HG03039 (cell line): ENCODE measurements at regions not wholly inside any gene's neighbourhood (a gene's known extent, or its start where the extent isn't known, plus 50 kb on each side); places are given as distances from the start of the nearest gene placed in this dataset.
"Not testable (repeated sequence)": the region's sequence is repeated elsewhere in the genome, so short reads cannot be mapped to it uniquely, and the experiment has no call there.

Experiments used
- ATAC-seq: cut with Tn5 transposase; IDR thresholded peaks from one replicate; pipeline ENCODE4 v1.9.1; 2021; ENCODE audit warnings: mild to moderate bottlenecking, moderate library complexity; ENCODE audit not compliant: unreplicated experiment

- ATAC-seq = peak; percentile 59
Observed at GRCh38 chr9:1837453-1838084, 177.6 kb upstream of the SMARCA2 start.

DNA sequence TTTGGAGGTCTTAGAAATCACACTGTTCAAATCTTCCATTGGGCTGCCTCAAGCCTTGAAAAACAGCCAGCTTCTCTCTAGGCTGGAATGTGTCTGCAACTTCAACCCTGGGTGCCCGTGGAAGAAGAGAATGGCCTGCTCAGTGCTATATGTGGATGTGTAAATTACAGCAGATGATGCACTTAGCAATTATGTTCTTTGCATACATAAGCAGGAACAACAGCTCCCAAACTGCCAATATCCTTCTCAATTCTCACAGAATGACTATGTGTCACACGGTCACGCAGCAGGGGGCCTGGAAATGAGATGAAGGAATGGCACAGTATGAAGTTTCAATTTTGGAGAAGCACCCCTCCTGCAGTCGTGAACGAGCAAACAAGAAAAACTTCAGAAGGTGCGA lies 175.2 kb upstream of the SMARCA2 start:
- no peak for ATAC-seq

DNA sequence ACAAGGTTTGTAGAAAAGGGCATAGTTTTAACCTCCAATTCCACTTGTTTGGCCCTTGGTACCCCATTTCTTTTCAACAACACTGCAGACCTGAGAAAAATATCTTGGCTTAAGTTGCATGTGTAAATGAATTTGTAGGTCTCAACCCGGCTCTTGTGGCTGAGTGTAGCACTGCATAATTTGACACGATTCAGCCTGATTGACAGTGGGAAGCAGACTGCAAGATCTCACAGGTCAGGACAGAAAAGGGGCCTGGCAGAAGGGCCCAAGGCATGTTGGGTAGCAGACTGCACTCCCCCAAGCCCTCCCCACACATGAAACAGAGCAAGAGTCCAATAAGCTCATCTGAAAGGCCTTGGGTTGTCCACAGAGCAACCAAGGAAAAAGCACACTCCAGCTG lies 169.7 kb upstream of the SMARCA2 start:
- no peak for ATAC-seq

- no peak for ATAC-seq
Observed at GRCh38 chr9:1855726-1856125, 159.4 kb upstream of the SMARCA2 start.

GRCh38 chr9:1857808-1858207 lies 157.3 kb upstream of the SMARCA2 start:
- no peak for ATAC-seq

DNA sequence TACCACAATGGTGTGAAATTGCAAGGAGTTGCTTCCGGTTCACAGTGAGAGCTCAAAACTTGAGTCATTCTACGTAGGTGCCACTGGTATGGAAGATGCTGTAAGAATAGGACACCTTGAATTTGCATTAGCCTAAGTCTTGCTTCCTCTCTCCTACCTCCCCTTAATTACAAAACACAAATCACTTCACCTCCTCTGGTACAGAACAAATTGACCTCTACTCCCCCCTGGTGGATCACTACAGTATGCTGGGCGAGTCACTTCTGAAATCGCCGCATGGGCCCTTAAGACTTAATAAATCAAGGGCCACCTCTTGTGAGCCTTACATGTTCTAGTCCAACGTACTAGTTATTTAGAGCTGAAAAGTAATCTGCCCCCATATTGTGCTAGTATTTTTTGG lies 145.3 kb upstream of the SMARCA2 start:
- peak; percentile 77 for ATAC-seq

- ATAC-seq = no peak
Observed at GRCh38 chr9:1870915-1871314, 144.2 kb upstream of the SMARCA2 start.

GRCh38 chr9:1871626-1872419 lies 143.3 kb upstream of the SMARCA2 start:
- ATAC-seq = no peak

DNA sequence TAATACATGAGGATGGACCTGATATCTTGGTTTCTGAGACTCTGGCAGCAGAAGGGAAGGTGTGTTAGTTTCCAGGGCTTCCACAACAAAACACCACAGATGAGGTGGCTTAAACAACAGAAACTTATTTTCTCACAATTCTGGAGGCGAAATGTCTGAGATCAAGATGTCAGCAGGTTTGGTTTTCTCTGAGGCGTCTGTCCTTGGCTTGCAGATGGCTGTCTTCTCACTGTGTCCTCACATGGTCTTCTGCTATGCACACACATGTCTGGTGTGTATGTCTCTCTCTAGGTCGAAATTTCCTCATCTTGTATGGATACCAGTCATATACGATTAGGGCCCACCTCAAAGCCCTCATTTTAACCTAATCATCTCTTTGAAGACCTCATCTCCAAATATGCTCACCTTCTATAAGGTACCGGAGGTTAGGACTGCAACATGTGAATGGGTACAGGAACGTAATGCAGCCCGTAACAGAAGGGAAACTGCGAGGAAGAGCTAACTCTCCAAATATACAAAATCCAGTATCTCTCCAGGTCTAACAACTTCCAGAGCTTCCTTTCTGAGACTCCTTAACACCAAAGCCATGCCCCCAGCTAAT lies 139.8 kb upstream of the SMARCA2 start:
- ATAC-seq = no peak

DNA sequence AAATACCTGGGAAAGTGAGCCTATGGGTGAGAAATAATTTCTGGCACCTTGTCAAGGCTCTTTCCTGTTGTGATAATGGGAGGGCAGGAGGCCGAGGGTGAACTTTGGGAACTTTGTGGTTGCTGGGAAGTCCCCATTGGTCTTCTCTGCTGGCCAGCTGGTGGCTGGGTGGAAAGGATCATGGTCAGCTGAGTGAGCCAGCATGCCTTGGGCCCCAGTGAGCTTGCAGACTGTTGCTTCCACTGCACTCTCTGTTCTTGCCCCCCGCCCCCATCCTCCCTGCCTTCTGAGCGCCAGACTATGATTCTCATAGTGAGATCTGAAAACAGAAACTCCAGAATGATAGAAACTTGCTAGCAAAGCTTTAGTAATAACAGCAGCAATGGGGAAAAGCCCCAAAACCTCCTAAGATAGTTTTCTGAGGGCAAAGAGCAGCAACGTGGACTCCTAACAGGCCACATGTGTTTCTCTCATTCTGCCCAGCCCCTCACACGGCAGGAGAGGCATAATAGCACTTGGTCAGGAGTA lies 139.2 kb upstream of the SMARCA2 start:
- ATAC-seq = peak; percentile 58

DNA sequence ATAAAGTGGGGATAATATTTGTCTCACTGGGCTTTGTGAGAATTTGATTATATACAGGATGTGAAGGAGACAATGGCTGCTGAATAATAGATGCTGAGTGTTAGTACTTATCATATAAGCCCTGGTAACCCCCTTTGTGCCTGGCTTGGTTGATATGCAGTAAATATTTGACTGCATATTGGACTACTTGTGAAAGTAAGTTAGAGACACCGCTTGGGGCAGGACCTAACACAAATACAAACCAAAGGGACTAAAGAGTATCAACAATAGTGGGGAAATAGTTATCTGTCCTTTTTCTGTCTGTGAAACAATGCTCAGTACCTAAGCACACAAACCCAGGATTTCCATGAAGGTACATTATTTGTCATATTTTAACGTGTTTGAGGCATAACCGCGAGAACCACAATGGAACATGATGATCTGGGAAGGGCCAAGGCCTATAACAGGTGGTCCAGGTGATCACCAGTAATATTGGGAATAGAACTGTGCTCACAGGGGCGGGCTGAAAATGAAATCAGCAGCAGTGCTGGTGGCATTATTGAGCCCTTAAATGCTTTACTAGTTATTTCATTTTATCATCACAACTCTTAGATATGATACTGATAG lies 138.2 kb upstream of the SMARCA2 start:
- no peak for ATAC-seq

- no peak for ATAC-seq
Observed at GRCh38 chr9:1877951-1878350, 137.2 kb upstream of the SMARCA2 start.

DNA sequence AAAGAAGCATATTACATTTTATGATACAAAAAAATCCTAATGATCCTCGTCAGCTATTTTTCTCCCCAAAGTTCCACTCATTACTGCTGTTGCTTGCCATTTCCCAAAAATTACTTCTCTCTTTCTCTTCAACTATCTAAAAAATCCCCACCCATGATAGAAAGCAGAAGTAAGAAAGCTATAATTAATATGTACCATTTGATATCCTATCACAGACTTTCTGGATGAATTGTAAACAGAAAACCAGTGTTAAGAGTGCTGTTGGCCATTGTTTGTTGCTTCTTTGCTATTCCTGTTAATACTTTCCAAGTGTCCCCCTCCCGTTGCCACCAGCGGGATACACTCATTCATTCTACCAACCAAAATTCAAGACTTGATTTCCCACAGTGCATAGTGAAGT lies 136.3 kb upstream of the SMARCA2 start:
- no peak for ATAC-seq

DNA sequence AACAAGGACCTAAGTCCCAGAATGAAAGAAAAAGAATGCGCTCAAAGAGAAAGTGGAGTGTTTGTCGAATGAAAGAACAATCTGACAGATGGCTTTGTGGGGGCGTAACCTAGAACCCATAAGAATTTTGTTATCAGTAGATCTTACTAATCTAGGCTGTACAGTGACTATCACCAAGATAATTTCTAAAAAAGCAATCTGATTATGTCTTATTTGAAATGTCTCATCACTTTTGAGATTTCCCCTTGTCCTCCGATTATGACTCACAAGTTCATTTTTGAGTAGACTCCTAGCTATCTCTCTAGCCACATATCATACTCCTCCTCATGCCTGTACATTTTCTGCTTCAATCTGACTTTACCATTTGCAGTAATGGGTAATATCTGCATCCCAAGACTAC lies 135.6 kb upstream of the SMARCA2 start:
- ATAC-seq = peak; percentile 32

- no peak for ATAC-seq
Observed at GRCh38 chr9:1880038-1880565, 135.0 kb upstream of the SMARCA2 start.

DNA sequence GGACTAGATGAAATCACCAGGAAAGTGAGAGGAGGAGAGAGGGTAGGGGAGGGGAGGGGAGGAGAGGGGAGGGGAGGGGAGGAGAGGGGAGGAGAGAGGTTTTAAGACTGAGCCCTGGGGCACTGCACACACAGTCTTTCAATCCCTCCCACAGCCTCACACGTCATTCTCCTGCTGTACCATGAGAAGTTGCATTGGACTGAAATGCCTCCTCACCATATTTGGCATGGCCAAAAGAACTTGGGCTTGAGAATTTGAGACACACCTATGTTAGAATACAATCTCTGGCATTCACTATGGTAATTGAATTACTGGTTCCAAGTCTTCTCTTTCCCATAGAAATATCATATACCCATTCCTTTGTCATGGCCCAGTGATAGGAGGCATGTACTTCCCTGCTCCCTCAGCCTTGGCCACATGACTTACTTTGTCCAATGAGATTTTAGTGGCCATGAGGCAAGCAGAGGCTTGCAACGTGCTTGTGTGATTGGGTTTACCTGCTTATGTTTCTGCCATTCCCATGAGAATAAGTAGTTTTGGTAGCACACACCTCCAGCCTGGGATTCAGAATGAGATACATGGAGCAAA lies 133.3 kb upstream of the SMARCA2 start:
- ATAC-seq = no peak

- ATAC-seq = no peak
Observed at GRCh38 chr9:1882711-1883403, 132.3 kb upstream of the SMARCA2 start.

DNA sequence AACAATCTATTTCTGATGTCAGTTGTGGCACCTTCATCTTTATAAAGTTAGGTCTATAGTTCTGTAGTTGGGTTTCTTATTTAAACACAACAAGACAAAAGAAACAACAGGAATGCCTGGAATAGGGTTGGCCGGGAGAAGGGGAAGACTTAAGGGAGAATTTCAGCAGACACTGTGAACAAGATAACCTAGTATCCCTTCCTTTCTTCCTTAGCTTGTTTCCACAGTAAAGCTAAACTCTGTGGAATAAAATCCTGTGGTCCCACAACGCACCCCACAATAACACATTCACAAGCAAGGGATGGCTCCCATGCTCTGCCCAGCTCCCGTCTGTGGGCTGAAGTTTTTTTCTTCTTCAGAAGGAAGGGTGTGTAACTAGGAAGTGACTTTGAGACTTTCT lies 124.9 kb upstream of the SMARCA2 start:
- ATAC-seq = no peak

- no peak for ATAC-seq
Observed at GRCh38 chr9:1890816-1891215, 124.3 kb upstream of the SMARCA2 start.

GRCh38 chr9:1903080-1903704 lies 112.0 kb upstream of the SMARCA2 start:
- ATAC-seq = not testable (repeated sequence)
